HL-60 (cell line): ENCODE measurements at regions not wholly inside any gene's neighbourhood (a gene's known extent, or its start where the extent isn't known, plus 50 kb on each side); places are given as distances from the start of the nearest gene placed in this dataset.

ENCODE experiments used
- CTCF ChIP-seq: IDR thresholded peaks from one replicate; pipeline ENCODE4 v1.5.1; 2011; ENCODE audit warnings: low read length, control low read depth, inconsistent platforms; ENCODE audit not compliant: insufficient read depth
- POLR2AphosphoS5 ChIP-seq: IDR thresholded peaks from 2 replicates; pipeline ENCODE4 v1.6.1; 2012; ENCODE audit warnings: low read depth
- REST ChIP-seq: IDR thresholded peaks from 2 replicates; pipeline ENCODE4 v1.6.1; 2012; ENCODE audit warnings: low read depth; ENCODE audit not compliant: insufficient replicate concordance
- SPI1 ChIP-seq: IDR thresholded peaks from 2 replicates; pipeline ENCODE4 v1.6.1; 2012; ENCODE audit warnings: low read depth, mild to moderate bottlenecking, borderline replicate concordance

GRCh38 chr7:25056368-25056767 lies 68.7 kb downstream of the CYCS start:
- TF ChIP-seq CTCF (no peak), REST (no peak), SPI1 (no peak), POLR2AphosphoS5 (no peak)
